ENCODE measurements at regions not wholly inside any gene's neighbourhood (a gene's known extent, or its start where the extent isn't known, plus 50 kb on each side); places are given as distances from the start of the nearest gene placed in this dataset.

GRCh38 chr6:97812940-97813339 is 529.9 kb upstream of the MMS22L start:
- TF ChIP-seq CTCF (IDR thresholded peaks at IDR 0.05) (no peak), POLR2A (IDR thresholded peaks at IDR 0.05) (no peak)

Measured in gastroesophageal sphincter (tissue), 3 donors.